Activated T-helper 2 cell treated with anti-CD3 and anti-CD28 coated beads, Interferon-gamma antibody, Interleukin-2, Interleukin-4, amounts not matched to agents 10 μg/mL and 5 μg/mL and 100 μg/mL, durations not matched to agents 14 hours and 24 hours and 36 hours (primary cell): ENCODE measurements at regions not wholly inside any gene's neighbourhood (a gene's known extent, or its start where the extent isn't known, plus 50 kb on each side); places are given as distances from the start of the nearest gene placed in this dataset.

Source experiments
- DNase-seq: peaks from one replicate; pipeline ENCODE4 v3.0.0; 2021; ENCODE audit warnings: low spot score
- H3K27ac Mint-ChIP-seq: one replicate; pipeline ENCODE4 v1.8.0; 2021; ENCODE audit warnings: mixed read lengths
- H3K27me3 Mint-ChIP-seq: one replicate; pipeline ENCODE4 v1.8.0; 2021; ENCODE audit warnings: low read depth, mixed read lengths
- H3K36me3 Mint-ChIP-seq: one replicate; pipeline ENCODE4 v1.8.0; 2021; ENCODE audit warnings: low read depth, mixed read lengths
- H3K4me1 Mint-ChIP-seq: one replicate; pipeline ENCODE4 v1.8.0; 2021; ENCODE audit warnings: low read depth, mixed read lengths
- H3K4me3 Mint-ChIP-seq: one replicate; pipeline ENCODE4 v1.8.0; 2021; ENCODE audit warnings: low read depth, mild to moderate bottlenecking, moderate library complexity, mixed read lengths
- H3K9me3 Mint-ChIP-seq: one replicate; pipeline ENCODE4 v1.8.0; 2021; ENCODE audit warnings: mixed read lengths
- intact Hi-C: fragments of 100-400 bp; cut with micrococcal nuclease; formaldehyde crosslinking; loops from one replicate; pipeline ENCODE4 v1.15.1; 2023

GRCh38 chr14:101499513-101499912 is 61.8 kb upstream of the DIO3 start:
- no peak for DNase-seq
- no peaks in the 10 kb centered on the region for H3K4me1 Mint-ChIP-seq
- H3K36me3 Mint-ChIP-seq = no peaks in the 10 kb centered on the region
- H3K4me3 Mint-ChIP-seq = no peak overlapping the region
- no peaks in the 10 kb centered on the region for H3K9me3 Mint-ChIP-seq
- H3K27ac Mint-ChIP-seq = no peak overlapping the region
- intact Hi-C loops = no loop called here
- no peaks in the 10 kb centered on the region for H3K27me3 Mint-ChIP-seq

- DNase-seq = no peak
- Mint-ChIP-seq H3K9me3 (no peaks in the 10 kb centered on the region), H3K4me1 (no peaks in the 10 kb centered on the region), H3K4me3 (no peak overlapping the region), H3K36me3 (no peaks in the 10 kb centered on the region), H3K27me3 (no peaks in the 10 kb centered on the region), H3K27ac (no peak overlapping the region)
- intact Hi-C loops = no loop called here
Observed at GRCh38 chr14:101500061-101500460, 61.2 kb upstream of the DIO3 start.

GRCh38 chr14:101500681-101501080 is 60.6 kb upstream of the DIO3 start:
- Mint-ChIP-seq H3K4me3 (no peak overlapping the region), H3K9me3 (no peaks in the 10 kb centered on the region), H3K36me3 (no peaks in the 10 kb centered on the region), H3K27me3 (no peaks in the 10 kb centered on the region), H3K4me1 (no peaks in the 10 kb centered on the region), H3K27ac (no peak overlapping the region)
- DNase-seq = no peak
- intact Hi-C loops = no loop called here

- Mint-ChIP-seq H3K27ac (no peak overlapping the region), H3K27me3 (no peaks in the 10 kb centered on the region), H3K4me1 (no peaks in the 10 kb centered on the region), H3K9me3 (no peaks in the 10 kb centered on the region), H3K36me3 (no peaks in the 10 kb centered on the region), H3K4me3 (no peak overlapping the region)
- intact Hi-C loops = no loop called here
- DNase-seq = no peak
Observed at GRCh38 chr14:101501341-101501740, 60.0 kb upstream of the DIO3 start.

- no peak overlapping the region for H3K4me3 Mint-ChIP-seq
- no peak for DNase-seq
- H3K9me3 Mint-ChIP-seq = no peaks in the 10 kb centered on the region
- intact Hi-C loops = no loop called here
- no peak overlapping the region for H3K27ac Mint-ChIP-seq
- H3K27me3 Mint-ChIP-seq = no peaks in the 10 kb centered on the region
- no peaks in the 10 kb centered on the region for H3K36me3 Mint-ChIP-seq
- no peaks in the 10 kb centered on the region for H3K4me1 Mint-ChIP-seq
Observed at GRCh38 chr14:101501858-101502615, 59.3 kb upstream of the DIO3 start.

- H3K36me3 Mint-ChIP-seq = no peaks in the 10 kb centered on the region
- intact Hi-C loops = no loop called here
- no peaks in the 10 kb centered on the region for H3K9me3 Mint-ChIP-seq
- H3K4me3 Mint-ChIP-seq = no peak overlapping the region
- H3K27me3 Mint-ChIP-seq = no peaks in the 10 kb centered on the region
- H3K4me1 Mint-ChIP-seq = no peaks in the 10 kb centered on the region
- no peak overlapping the region for H3K27ac Mint-ChIP-seq
- no peak for DNase-seq
Observed at GRCh38 chr14:101502761-101503392, 58.4 kb upstream of the DIO3 start.

- no peak for DNase-seq
- H3K27ac Mint-ChIP-seq = no peak overlapping the region
Observed at GRCh38 chr14:101503431-101504095, 57.7 kb upstream of the DIO3 start.

GRCh38 chr14:101504096-101504948 is 57.0 kb upstream of the DIO3 start:
- Mint-ChIP-seq H3K27me3 (no peaks in the 10 kb centered on the region), H3K27ac (no peak overlapping the region), H3K4me1 (no peaks in the 10 kb centered on the region), H3K4me3 (no peak overlapping the region), H3K36me3 (no peaks in the 10 kb centered on the region), H3K9me3 (no peaks in the 10 kb centered on the region)
- DNase-seq = no peak
- intact Hi-C loops = no loop called here

More at GRCh38 chr14:101503431-101504095, 57.7 kb upstream of the DIO3 start:
- H3K9me3 Mint-ChIP-seq = no peaks in the 10 kb centered on the region
- no peaks in the 10 kb centered on the region for H3K4me1 Mint-ChIP-seq
- intact Hi-C loops = no loop called here
- H3K27me3 Mint-ChIP-seq = no peaks in the 10 kb centered on the region
- H3K36me3 Mint-ChIP-seq = no peaks in the 10 kb centered on the region
- H3K4me3 Mint-ChIP-seq = no peak overlapping the region

- intact Hi-C loops = no loop called here
- no peak for DNase-seq
- no peaks in the 10 kb centered on the region for H3K36me3 Mint-ChIP-seq
- no peaks in the 10 kb centered on the region for H3K27me3 Mint-ChIP-seq
- no peaks in the 10 kb centered on the region for H3K9me3 Mint-ChIP-seq
- H3K27ac Mint-ChIP-seq = no peak overlapping the region
- no peak overlapping the region for H3K4me3 Mint-ChIP-seq
- H3K4me1 Mint-ChIP-seq = no peaks in the 10 kb centered on the region
Observed at GRCh38 chr14:101505236-101505970, 55.9 kb upstream of the DIO3 start.

- intact Hi-C loops = no loop called here
- no peak overlapping the region for H3K27ac Mint-ChIP-seq
- H3K4me3 Mint-ChIP-seq = no peak overlapping the region
- no peaks in the 10 kb centered on the region for H3K27me3 Mint-ChIP-seq
- no peaks in the 10 kb centered on the region for H3K36me3 Mint-ChIP-seq
- DNase-seq = no peak
- no peaks in the 10 kb centered on the region for H3K9me3 Mint-ChIP-seq
- H3K4me1 Mint-ChIP-seq = no peaks in the 10 kb centered on the region
Observed at GRCh38 chr14:101506211-101506925, 54.9 kb upstream of the DIO3 start.

GRCh38 chr14:101506926-101507835 is 54.1 kb upstream of the DIO3 start:
- Mint-ChIP-seq H3K4me1 (no peaks in the 10 kb centered on the region), H3K27me3 (no peaks in the 10 kb centered on the region), H3K36me3 (no peaks in the 10 kb centered on the region), H3K4me3 (no peak overlapping the region), H3K27ac (no peak overlapping the region), H3K9me3 (no peaks in the 10 kb centered on the region)
- no peak for DNase-seq
- intact Hi-C loops = no loop called here
